H9 (cell line): ENCODE measurements at regions not wholly inside any gene's neighbourhood (a gene's known extent, or its start where the extent isn't known, plus 50 kb on each side); places are given as distances from the start of the nearest gene placed in this dataset.

ENCODE experiments used
- DNase-seq: peaks from one replicate; pipeline ENCODE4 v3.0.0-alpha.2; 2017
- H2AFZ ChIP-seq: one replicate; pipeline ENCODE4 v1.6.1; 2013; ENCODE audit warnings: mild to moderate bottlenecking, low read length, control low read depth, moderate library complexity
- H2AK5ac ChIP-seq: 2 replicates; pipeline ENCODE4 v1.6.1; 2013; ENCODE audit warnings: low read length, control low read depth, mixed read lengths; ENCODE audit not compliant: insufficient read length
- H2BK120ac ChIP-seq: one replicate; pipeline ENCODE4 v1.6.1; 2013; ENCODE audit warnings: low read depth, mild to moderate bottlenecking, low read length, control low read depth, inconsistent platforms; ENCODE audit not compliant: poor library complexity, severe bottlenecking
- H2BK12ac ChIP-seq: 2 replicates; pipeline ENCODE4 v1.6.1; 2013; ENCODE audit warnings: low read length, control low read depth, mixed read lengths, low read depth; ENCODE audit not compliant: insufficient read length
- H2BK15ac ChIP-seq: 2 replicates; pipeline ENCODE4 v1.6.1; 2013; ENCODE audit warnings: low read depth, low read length, control low read depth
- H2BK20ac ChIP-seq: one replicate; pipeline ENCODE4 v1.6.1; 2013; ENCODE audit warnings: low read depth, mild to moderate bottlenecking, low read length, control low read depth, inconsistent platforms; ENCODE audit not compliant: poor library complexity, severe bottlenecking
- H2BK5ac ChIP-seq: 2 replicates; pipeline ENCODE4 v1.6.1; 2013; ENCODE audit warnings: low read length, control low read depth, mixed read lengths; ENCODE audit not compliant: insufficient read length
- H3K14ac ChIP-seq: 2 replicates; pipeline ENCODE4 v1.6.1; 2013; ENCODE audit warnings: low read length, control low read depth; ENCODE audit not compliant: insufficient read depth
- H3K18ac ChIP-seq: 2 replicates; pipeline ENCODE4 v1.6.1; 2013; ENCODE audit warnings: low read depth, mild to moderate bottlenecking, mixed read lengths, low read length, control low read depth; ENCODE audit not compliant: insufficient read length
- H3K23ac ChIP-seq: 2 replicates; pipeline ENCODE4 v1.6.1; 2013; ENCODE audit warnings: low read length, control low read depth, mixed read lengths, low read depth; ENCODE audit not compliant: insufficient read length
- H3K23me2 ChIP-seq: 2 replicates; pipeline ENCODE4 v1.6.1; 2013; ENCODE audit warnings: low read depth, mild to moderate bottlenecking, mixed read lengths, low read length, control low read depth; ENCODE audit not compliant: insufficient read length, poor library complexity, severe bottlenecking
- H3K27ac ChIP-seq: 2 replicates; pipeline ENCODE4 v1.5.1; 2013; ENCODE audit warnings: low read length, control low read depth, mixed read lengths, low read depth; ENCODE audit not compliant: insufficient read length
- H3K27me3 ChIP-seq: 2 replicates; pipeline ENCODE4 v1.6.1; 2013; ENCODE audit warnings: low read length, control low read depth, inconsistent platforms; ENCODE audit not compliant: insufficient read depth
- H3K4ac ChIP-seq: 2 replicates; pipeline ENCODE4 v1.6.1; 2013; ENCODE audit warnings: low read depth, mild to moderate bottlenecking, control low read depth, inconsistent platforms, low read length, moderate library complexity
- H3K4me1 ChIP-seq: 2 replicates; pipeline ENCODE4 v1.6.1; 2013; ENCODE audit warnings: low read length, control low read depth, inconsistent platforms; ENCODE audit not compliant: insufficient read depth
- H3K4me2 ChIP-seq: 2 replicates; pipeline ENCODE4 v1.6.1; 2013; ENCODE audit warnings: low read length, control low read depth, mixed read lengths; ENCODE audit not compliant: insufficient read length, insufficient read depth
- H3K56ac ChIP-seq: 2 replicates; pipeline ENCODE4 v1.6.1; 2013; ENCODE audit warnings: low read depth, mild to moderate bottlenecking, mixed read lengths, low read length, control low read depth; ENCODE audit not compliant: insufficient read length
- H3K79me1 ChIP-seq: 2 replicates; pipeline ENCODE4 v1.6.1; 2013; ENCODE audit warnings: low read depth, mild to moderate bottlenecking, moderate library complexity, low read length, control low read depth, inconsistent platforms; ENCODE audit not compliant: insufficient read depth, poor library complexity, severe bottlenecking
- H3K79me2 ChIP-seq: 2 replicates; pipeline ENCODE4 v1.6.1; 2013; ENCODE audit warnings: low read length, control low read depth, inconsistent platforms; ENCODE audit not compliant: insufficient read depth
- H3K9ac ChIP-seq: 2 replicates; pipeline ENCODE4 v1.6.1; 2013; ENCODE audit warnings: low read length, control low read depth, mixed read lengths; ENCODE audit not compliant: insufficient read length; ENCODE audit errors: extremely low read depth
- H3K9me3 ChIP-seq: one replicate; pipeline ENCODE4 v1.6.1; 2013; ENCODE audit warnings: low read depth, low read length, inconsistent platforms; ENCODE audit not compliant: control insufficient read depth
- H3T11ph ChIP-seq: one replicate; pipeline ENCODE4 v1.6.1; 2013; ENCODE audit warnings: mild to moderate bottlenecking, low read length, control low read depth, inconsistent platforms
- H4K20me1 ChIP-seq: one replicate; pipeline ENCODE4 v1.6.1; 2013; ENCODE audit not compliant: control insufficient read depth, insufficient read length, insufficient read depth
- H4K5ac ChIP-seq: 2 replicates; pipeline ENCODE4 v1.6.1; 2013; ENCODE audit warnings: low read depth, mild to moderate bottlenecking, mixed read lengths, low read length, control low read depth; ENCODE audit not compliant: insufficient read length
- H4K8ac ChIP-seq: replicated peaks from 2 replicates; pipeline ENCODE4 v1.6.1; 2013; ENCODE audit warnings: low read length, control low read depth, mixed read lengths, low read depth; ENCODE audit not compliant: insufficient read length
- H4K91ac ChIP-seq: 2 replicates; pipeline ENCODE4 v1.6.1; 2013; ENCODE audit warnings: low read depth, mild to moderate bottlenecking, moderate library complexity, mixed read lengths, low read length, control low read depth; ENCODE audit not compliant: insufficient read length
- H3K27ac Mint-ChIP-seq, 3 experiments: 2 replicates in 2 of 3; 3 replicates in 1 of 3; pipeline ENCODE4 v1.8.0; 2020 to 2021; ENCODE audit warnings: mixed read lengths in 3 of 3, mild to moderate bottlenecking in 1 of 3, moderate library complexity in 1 of 3
- H3K27me3 Mint-ChIP-seq: 2 replicates; pipeline ENCODE4 v1.8.0; 2021; ENCODE audit warnings: low read depth, mild to moderate bottlenecking, moderate library complexity, mixed read lengths
- H3K36me3 Mint-ChIP-seq, 3 experiments: 2 replicates in 2 of 3; 3 replicates in 1 of 3; pipeline ENCODE4 v1.8.0; 2020 to 2021; ENCODE audit warnings: low read depth in 3 of 3, mixed read lengths in 3 of 3; ENCODE audit not compliant: insufficient read depth in 1 of 3
- H3K4me1 Mint-ChIP-seq, 2 experiments: 2 replicates each; pipeline ENCODE4 v1.8.0; 2020; ENCODE audit warnings: mixed read lengths in 2 of 2
- H3K4me3 Mint-ChIP-seq, 2 experiments: 2 replicates in 1 of 2; 3 replicates in 1 of 2; pipeline ENCODE4 v1.8.0; 2020 to 2021; ENCODE audit warnings: mild to moderate bottlenecking in 2 of 2, mixed read lengths in 2 of 2, moderate library complexity in 1 of 2
- H3K9me3 Mint-ChIP-seq, 2 experiments: 2 replicates in 1 of 2; 3 replicates in 1 of 2; pipeline ENCODE4 v1.8.0; 2020; ENCODE audit warnings: mild to moderate bottlenecking in 2 of 2, mixed read lengths in 2 of 2, moderate library complexity in 1 of 2
- WGBS: extraction: QIAGEN DNeasy Blood & Tissue Kit; methylation state at CpG from one replicate; pipeline ENCODE4 v1.1.7; 2013; ENCODE audit warnings: missing lambda C conversion rate, low lambda C conversion rate, mixed read lengths; ENCODE audit not compliant: insufficient read length; ENCODE audit errors: extremely low coverage; 5-methylcytosine and 5-hydroxymethylcytosine counted together
- TF ChIP-seq, protein P1 (sequence below): fragments of 200-600 bp; sonication (generic); conservative IDR thresholded peaks from 3 replicates; pipeline ENCODE4 v1.8.0; 2021; ENCODE audit warnings: antibody characterized with exemption, mild to moderate bottlenecking

- DNase-seq, result no peak
Measured at GRCh38 chr5:2432076-2432920, 319.2 kb downstream of the IRX2 start.

More at GRCh38 chr5:2432076-2432920, 319.2 kb downstream of the IRX2 start:
- Histone ChIP-seq H3K4me1 (no peaks in the 10 kb centered on the region), H3K27ac (no peak overlapping the region), H3K23me2 (no peaks in the 10 kb centered on the region), H3K9me3 (peaks cover 24% of the 10 kb centered on the region), H3K79me2 (no peaks in the 10 kb centered on the region), H3K23ac (no peak overlapping the region), H4K5ac (no peak overlapping the region), H4K20me1 (no peaks in the 10 kb centered on the region), H2BK15ac (no peak overlapping the region), H2AK5ac (no peak overlapping the region), H2BK5ac (no peak overlapping the region), H4K8ac (no peak overlapping the region), H3K4me2 (no peak overlapping the region), H2BK20ac (no peak overlapping the region), H3K56ac (no peak overlapping the region), H4K91ac (no peak overlapping the region), H3K27me3 (no peaks in the 10 kb centered on the region; the same call in 1 of the 2 replicates), H3K9ac (no peak overlapping the region), H3K4ac (no peak overlapping the region), H3K18ac (no peak overlapping the region), H3K14ac (no peak overlapping the region), H2BK120ac (no peak overlapping the region), H2BK12ac (no peak overlapping the region), H2AFZ (no peak overlapping the region), H3K79me1 (no peaks in the 10 kb centered on the region), H3T11ph (no peak overlapping the region)
- WGBS, result no CpG with 5 or more reads among the region's 14 CpGs
- no peak overlapping the region for H3K4me3 Mint-ChIP-seq
- peaks cover 4% of the 10 kb centered on the region for H3K27me3 Mint-ChIP-seq
- TF ChIP-seq, protein P1, sequence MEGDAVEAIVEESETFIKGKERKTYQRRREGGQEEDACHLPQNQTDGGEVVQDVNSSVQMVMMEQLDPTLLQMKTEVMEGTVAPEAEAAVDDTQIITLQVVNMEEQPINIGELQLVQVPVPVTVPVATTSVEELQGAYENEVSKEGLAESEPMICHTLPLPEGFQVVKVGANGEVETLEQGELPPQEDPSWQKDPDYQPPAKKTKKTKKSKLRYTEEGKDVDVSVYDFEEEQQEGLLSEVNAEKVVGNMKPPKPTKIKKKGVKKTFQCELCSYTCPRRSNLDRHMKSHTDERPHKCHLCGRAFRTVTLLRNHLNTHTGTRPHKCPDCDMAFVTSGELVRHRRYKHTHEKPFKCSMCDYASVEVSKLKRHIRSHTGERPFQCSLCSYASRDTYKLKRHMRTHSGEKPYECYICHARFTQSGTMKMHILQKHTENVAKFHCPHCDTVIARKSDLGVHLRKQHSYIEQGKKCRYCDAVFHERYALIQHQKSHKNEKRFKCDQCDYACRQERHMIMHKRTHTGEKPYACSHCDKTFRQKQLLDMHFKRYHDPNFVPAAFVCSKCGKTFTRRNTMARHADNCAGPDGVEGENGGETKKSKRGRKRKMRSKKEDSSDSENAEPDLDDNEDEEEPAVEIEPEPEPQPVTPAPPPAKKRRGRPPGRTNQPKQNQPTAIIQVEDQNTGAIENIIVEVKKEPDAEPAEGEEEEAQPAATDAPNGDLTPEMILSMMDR, result no peak
- peak overlapping the region in 1 of 3 experiments; percentile 15; a peak in 1 of 7 replicates for H3K27ac Mint-ChIP-seq
- H3K9me3 Mint-ChIP-seq, result peaks cover 40 to 53% of the 10 kb centered on the region in 2 experiments
- peaks cover 6% of the 10 kb centered on the region in 2 experiments for H3K4me1 Mint-ChIP-seq
- peaks cover 5 to 22% (median 9%) of the 10 kb centered on the region in 3 experiments; a peak in 5 of 7 replicates for H3K36me3 Mint-ChIP-seq
